ENCODE measurements at regions not wholly inside any gene's neighbourhood (a gene's known extent, or its start where the extent isn't known, plus 50 kb on each side); places are given as distances from the start of the nearest gene placed in this dataset.

DNA sequence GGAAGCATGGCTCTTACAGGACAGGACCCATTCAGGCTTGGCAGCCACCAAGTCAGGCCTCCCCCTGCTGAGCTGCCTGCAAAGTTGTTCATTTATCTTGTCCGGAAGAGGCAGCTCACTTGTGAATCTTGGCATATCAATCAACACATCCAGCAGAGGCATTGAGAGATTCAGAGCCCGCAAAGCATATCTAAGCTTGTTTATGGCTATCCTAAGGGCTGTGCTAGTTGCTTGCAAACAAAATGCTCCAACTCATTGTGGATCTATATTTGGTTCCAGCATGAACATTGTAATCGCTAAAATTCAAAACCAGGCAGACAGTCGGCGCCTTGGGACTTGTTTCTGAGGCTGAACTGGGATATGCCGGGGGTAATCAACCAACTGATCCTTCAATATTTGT, 106.1 kb downstream of the UNC5CL start:
- BruUV-seq (replicated peaks): no TSS peak
- H2AFZ ChIP-seq: no peak overlapping the region
- intact Hi-C loops (cut with micrococcal nuclease; ENCODE audit: unreplicated experiment): no loop called here

DNA sequence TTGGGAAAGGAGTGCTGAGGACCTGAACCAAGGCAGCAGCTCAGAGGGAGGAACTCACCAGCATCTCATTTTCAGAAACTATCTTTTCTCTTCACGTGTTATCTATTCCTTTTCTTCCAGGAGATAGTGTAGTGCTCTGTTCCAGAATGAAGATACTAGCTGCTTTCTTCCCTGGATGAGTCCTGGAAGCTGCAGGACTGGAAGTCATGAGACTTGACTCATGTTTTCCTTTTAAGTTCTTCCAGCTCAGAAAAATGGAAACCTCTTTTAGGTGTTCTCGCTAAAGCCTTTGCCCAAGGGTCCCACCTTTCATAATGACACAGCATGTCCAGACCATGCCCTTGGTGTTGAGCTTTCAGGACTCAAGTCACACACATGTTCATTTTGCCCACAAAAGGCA, 106.7 kb downstream of the UNC5CL start:
- H3K36me3 ChIP-seq (ENCODE audit: low read depth): no peaks in the 10 kb centered on the region
- H3K4me3 ChIP-seq: no peak overlapping the region
- intact Hi-C loops (cut with micrococcal nuclease; ENCODE audit: unreplicated experiment): no loop called here
- H3K4me1 ChIP-seq (replicated peaks; ENCODE audit: insufficient read depth): no peaks in the 10 kb centered on the region
- POLR2A ChIA-PET (ENCODE audit: unreplicated experiment): no interaction called here
- no peak overlapping the region for H3K27ac ChIP-seq
- H3K4me2 ChIP-seq: no peak overlapping the region
- no peak for TF ChIP-seq EZH2 (IDR thresholded peaks at IDR 0.05; ENCODE audit: low read depth)
- TF ChIP-seq, protein P1, sequence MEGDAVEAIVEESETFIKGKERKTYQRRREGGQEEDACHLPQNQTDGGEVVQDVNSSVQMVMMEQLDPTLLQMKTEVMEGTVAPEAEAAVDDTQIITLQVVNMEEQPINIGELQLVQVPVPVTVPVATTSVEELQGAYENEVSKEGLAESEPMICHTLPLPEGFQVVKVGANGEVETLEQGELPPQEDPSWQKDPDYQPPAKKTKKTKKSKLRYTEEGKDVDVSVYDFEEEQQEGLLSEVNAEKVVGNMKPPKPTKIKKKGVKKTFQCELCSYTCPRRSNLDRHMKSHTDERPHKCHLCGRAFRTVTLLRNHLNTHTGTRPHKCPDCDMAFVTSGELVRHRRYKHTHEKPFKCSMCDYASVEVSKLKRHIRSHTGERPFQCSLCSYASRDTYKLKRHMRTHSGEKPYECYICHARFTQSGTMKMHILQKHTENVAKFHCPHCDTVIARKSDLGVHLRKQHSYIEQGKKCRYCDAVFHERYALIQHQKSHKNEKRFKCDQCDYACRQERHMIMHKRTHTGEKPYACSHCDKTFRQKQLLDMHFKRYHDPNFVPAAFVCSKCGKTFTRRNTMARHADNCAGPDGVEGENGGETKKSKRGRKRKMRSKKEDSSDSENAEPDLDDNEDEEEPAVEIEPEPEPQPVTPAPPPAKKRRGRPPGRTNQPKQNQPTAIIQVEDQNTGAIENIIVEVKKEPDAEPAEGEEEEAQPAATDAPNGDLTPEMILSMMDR (conservative IDR thresholded peaks at IDR 0.05): no peak
- no TSS peak for BruUV-seq (replicated peaks)
- CTCF ChIA-PET: no interaction called here
- no peak overlapping the region for H2AFZ ChIP-seq
- no peaks in the 10 kb centered on the region for H4K20me1 ChIP-seq (ENCODE audit: insufficient read depth)
- H3K79me2 ChIP-seq (ENCODE audit: low read depth): no peaks in the 10 kb centered on the region
- no peaks in the 10 kb centered on the region for H3K9me3 ChIP-seq (ENCODE audit: insufficient read depth, low read depth)
- peaks cover 4% of the 10 kb centered on the region; the same call in 1 of the 2 replicates for H3K27me3 ChIP-seq (ENCODE audit: insufficient read depth, low read depth)
- no peaks in the 10 kb centered on the region for H3F3A ChIP-seq (ENCODE audit: insufficient read depth, low read depth)
- no peaks in the 10 kb centered on the region for H3K9me2 ChIP-seq (ENCODE audit: insufficient read depth)
- no peak for DNase-seq

More for the DNA sequence above, 106.1 kb downstream of the UNC5CL start:
- ChIA-PET POLR2A (ENCODE audit: unreplicated experiment) (no interaction called here), CTCF (no interaction called here)
- H3K9me2 ChIP-seq (ENCODE audit: insufficient read depth): no peaks in the 10 kb centered on the region
- H3K27ac ChIP-seq: no peak overlapping the region
- H3K4me1 ChIP-seq (replicated peaks; ENCODE audit: insufficient read depth): no peaks in the 10 kb centered on the region
- H3K36me3 ChIP-seq (ENCODE audit: low read depth): no peaks in the 10 kb centered on the region
- no peaks in the 10 kb centered on the region for H4K20me1 ChIP-seq (ENCODE audit: insufficient read depth)
- no peaks in the 10 kb centered on the region for H3F3A ChIP-seq (ENCODE audit: insufficient read depth, low read depth)
- H3K79me2 ChIP-seq (ENCODE audit: low read depth): no peaks in the 10 kb centered on the region
- H3K4me3 ChIP-seq: no peak overlapping the region
- H3K27me3 ChIP-seq (ENCODE audit: insufficient read depth, low read depth): no peaks in the 10 kb centered on the region
- no peak overlapping the region for H3K4me2 ChIP-seq
- DNase-seq: no peak
- TF ChIP-seq, protein P1 (conservative IDR thresholded peaks at IDR 0.05): no peak
- TF ChIP-seq EZH2 (IDR thresholded peaks at IDR 0.05; ENCODE audit: low read depth): no peak
- no peaks in the 10 kb centered on the region for H3K9me3 ChIP-seq (ENCODE audit: insufficient read depth, low read depth)

GRCh38 chr6:40931931-40932330, 107.1 kb downstream of the UNC5CL start:
- ChIA-PET POLR2A (ENCODE audit: unreplicated experiment) (no interaction called here), CTCF (no interaction called here)
- no peaks in the 10 kb centered on the region for H3K79me2 ChIP-seq (ENCODE audit: low read depth)
- H3K4me3 ChIP-seq: no peak overlapping the region
- no peaks in the 10 kb centered on the region for H3K4me1 ChIP-seq (replicated peaks; ENCODE audit: insufficient read depth)
- H3K27me3 ChIP-seq (ENCODE audit: insufficient read depth, low read depth): peaks cover 9% of the 10 kb centered on the region
- intact Hi-C loops (cut with micrococcal nuclease; ENCODE audit: unreplicated experiment): no loop called here
- no TSS peak for BruUV-seq (replicated peaks)
- H3K9me2 ChIP-seq (ENCODE audit: insufficient read depth): no peaks in the 10 kb centered on the region
- no peaks in the 10 kb centered on the region for H4K20me1 ChIP-seq (ENCODE audit: insufficient read depth)
- H3K36me3 ChIP-seq (ENCODE audit: low read depth): no peaks in the 10 kb centered on the region
- H3K27ac ChIP-seq: no peak overlapping the region
- no peaks in the 10 kb centered on the region for H3F3A ChIP-seq (ENCODE audit: insufficient read depth, low read depth)
- TF ChIP-seq, protein P1 (conservative IDR thresholded peaks at IDR 0.05): no peak
- TF ChIP-seq EZH2 (IDR thresholded peaks at IDR 0.05; ENCODE audit: low read depth): no peak
- no peak overlapping the region for H3K4me2 ChIP-seq
- H2AFZ ChIP-seq: no peak overlapping the region
- no peaks in the 10 kb centered on the region for H3K9me3 ChIP-seq (ENCODE audit: insufficient read depth, low read depth)
- no peak for DNase-seq

All from PC-9 (cell line).